HepG2 (cell line): ENCODE measurements at regions not wholly inside any gene's neighbourhood (a gene's known extent, or its start where the extent isn't known, plus 50 kb on each side); places are given as distances from the start of the nearest gene placed in this dataset.

ENCODE experiments used
- ATAC-seq: fragments of 200-7000 bp; cut with Tn5 transposase; 3 replicates; pipeline ENCODE4 v1.9.1; 2020; ENCODE audit warnings: mild to moderate bottlenecking, moderate library complexity
- BruUV-seq: library from RNA; stranded (reverse); fragments of 400-500 nt; replicated peaks from 2 replicates; lab custom pipeline; 2021; lab: Mats Ljungman, UMichigan
- CTCF ChIA-PET: fragments of 300-600 bp; formaldehyde crosslinking; extraction: SDS; loops from one replicate; lab custom pipeline; 2021; ENCODE audit warnings: low total read pairs, inconsistent platforms, low intra/inter-chr PET ratio; lab: Yijun Ruan, JAX
- POLR2A ChIA-PET: fragments of 350-600 bp; sonication (Branson Sonifier 250); formaldehyde crosslinking; loops from one replicate; lab custom pipeline; 2020; ENCODE audit warnings: antibody characterized with exemption, inconsistent platforms; lab: Yijun Ruan, JAX
- DNase-seq: peaks from one replicate; pipeline ENCODE4 v3.0.0-alpha.2; 2015; ENCODE audit warnings: low spot score
- FAIRE-seq: peaks from 3 replicates; lab custom pipeline; 2011; peaks lifted over from hg19 to GRCh38; lab: Jason Lieb, UNC
- H2AFZ ChIP-seq: one replicate; pipeline ENCODE4 v1.6.1; 2011; ENCODE audit warnings: low read length, inconsistent platforms
- H3K27ac ChIP-seq: fragments of 300-600 bp; 3 replicates; pipeline ENCODE4 v1.8.0; 2011; ENCODE audit warnings: mixed run types, mild to moderate bottlenecking, mixed read lengths, low read length, inconsistent platforms; ENCODE audit not compliant: insufficient read depth; ENCODE audit errors: extremely low read length
- H3K27me3 ChIP-seq, 2 experiments: fragments of 200-600 bp in 1 of 2; 2 replicates in 1 of 2; 3 replicates in 1 of 2; pipeline versions ENCODE4 v1.6.0 to v1.8.0; 2011; ENCODE audit warnings: low read length in 2 of 2, mild to moderate bottlenecking in 2 of 2, moderate library complexity in 2 of 2, inconsistent platforms in 1 of 2; ENCODE audit not compliant: insufficient read depth in 2 of 2, control insufficient read depth in 1 of 2
- H3K36me3 ChIP-seq, 2 experiments: fragments of 200-600 bp in 1 of 2; replicated peaks in 1 of 2; 2 replicates in 1 of 2; 3 replicates in 1 of 2; pipeline versions ENCODE4 v1.5.1 to v1.8.0; 2011; ENCODE audit warnings: low read length in 2 of 2, inconsistent platforms in 1 of 2; ENCODE audit not compliant: insufficient read depth in 2 of 2, control insufficient read depth in 1 of 2
- H3K4me1 ChIP-seq: 2 replicates; pipeline ENCODE4 v1.5.1; 2012; ENCODE audit warnings: low read length, inconsistent platforms; ENCODE audit not compliant: insufficient read depth
- H3K4me2 ChIP-seq: 2 replicates; pipeline ENCODE4 v1.6.0; 2011; ENCODE audit warnings: low read depth, low read length, inconsistent platforms
- H3K4me3 ChIP-seq, 3 experiments: fragments of 200-600 bp in 1 of 3; sonication (generic), shearing (Covaris generic) in 1 of 3; replicated peaks in 1 of 3; 2 replicates each; pipeline ENCODE4 v1.5.1; 2011 to 2016; ENCODE audit warnings: low read length in 3 of 3, inconsistent platforms in 2 of 3, low read depth in 2 of 3, mild to moderate bottlenecking in 2 of 3, control low read depth in 1 of 3, mixed read lengths in 1 of 3; ENCODE audit not compliant: insufficient read depth in 1 of 3
- H3K79me2 ChIP-seq: one replicate; pipeline ENCODE4 v1.6.1; 2011; ENCODE audit warnings: low read length, inconsistent platforms; ENCODE audit not compliant: insufficient read depth
- H3K9ac ChIP-seq: 2 replicates; pipeline ENCODE4 v1.6.0; 2011; ENCODE audit warnings: mild to moderate bottlenecking, low read depth, low read length, inconsistent platforms; ENCODE audit not compliant: insufficient read depth
- H3K9me3 ChIP-seq: 2 replicates; pipeline ENCODE4 v1.5.1; 2012; ENCODE audit warnings: mild to moderate bottlenecking, low read length
- H4K20me1 ChIP-seq: 2 replicates; pipeline ENCODE4 v1.6.0; 2011; ENCODE audit warnings: inconsistent platforms, mild to moderate bottlenecking, low read length, moderate library complexity; ENCODE audit not compliant: insufficient read depth
- ATF7 ChIP-seq, 2 experiments: fragments of 450-650 bp in 1 of 2; sonication (generic) in 1 of 2; formaldehyde crosslinking in 1 of 2; IDR thresholded peaks; 2 replicates each; pipeline versions ENCODE4 v1.4.0 to v1.6.1; 2016 to 2020; ENCODE audit warnings: antibody characterized with exemption in 1 of 2, mild to moderate bottlenecking in 1 of 2, missing genetic modification reagents in 1 of 2
- CEBPB ChIP-seq: IDR thresholded peaks from 2 replicates; pipeline ENCODE4 v1.6.1; 2011; ENCODE audit warnings: low read depth, low read length, improper control_type of control experiment, borderline replicate concordance
- KLF6 ChIP-seq: IDR thresholded peaks from 2 replicates; pipeline ENCODE4 v1.8.0; 2016; ENCODE audit warnings: missing biosample characterization, missing genetic modification reagents
- MAFG ChIP-seq: sonication (generic); formaldehyde crosslinking; IDR thresholded peaks from 2 replicates; pipeline ENCODE4 v1.5.1; 2020; ENCODE audit warnings: mild to moderate bottlenecking, missing genetic modification reagents
- MLX ChIP-seq: IDR thresholded peaks from 2 replicates; pipeline ENCODE4 v1.6.1; 2016
- RELA ChIP-seq: sonication (generic); formaldehyde crosslinking; IDR thresholded peaks from 2 replicates; pipeline ENCODE4 v1.4.0; 2020; ENCODE audit warnings: missing genetic modification reagents
- REXO4 ChIP-seq: sonication (generic); formaldehyde crosslinking; IDR thresholded peaks from 2 replicates; pipeline ENCODE4 v1.8.0; 2022; ENCODE audit warnings: missing genetic modification reagents, mild to moderate bottlenecking, borderline replicate concordance
- RFX1 ChIP-seq: fragments of 450-650 bp; IDR thresholded peaks from 2 replicates; pipeline ENCODE4 v1.6.1; 2017
- SPEN ChIP-seq: sonication (generic); formaldehyde crosslinking; IDR thresholded peaks from 2 replicates; pipeline ENCODE4 v1.5.1; 2020; ENCODE audit warnings: low read depth, mild to moderate bottlenecking, missing genetic modification reagents
- ZNF138 ChIP-seq: sonication (generic); formaldehyde crosslinking; IDR thresholded peaks from 2 replicates; pipeline ENCODE4 v1.5.0; 2020; ENCODE audit warnings: mild to moderate bottlenecking, low read depth, missing genetic modification reagents
- ZNF207 ChIP-seq: fragments of 450-650 bp; IDR thresholded peaks from 2 replicates; pipeline ENCODE4 v1.6.1; 2016; ENCODE audit warnings: antibody characterized with exemption, borderline replicate concordance
- ZNF280B ChIP-seq: sonication (generic); formaldehyde crosslinking; IDR thresholded peaks from 2 replicates; pipeline ENCODE4 v1.5.0; 2020; ENCODE audit warnings: missing genetic modification reagents, mild to moderate bottlenecking, borderline replicate concordance
- ZNF282 ChIP-seq: fragments of 450-650 bp; IDR thresholded peaks from 2 replicates; pipeline ENCODE4 v1.6.1; 2018; ENCODE audit not compliant: partially characterized antibody
- ZNF746 ChIP-seq: sonication (generic); formaldehyde crosslinking; IDR thresholded peaks from 2 replicates; pipeline ENCODE4 v1.8.0; 2022; ENCODE audit warnings: mild to moderate bottlenecking, missing genetic modification reagents
- ZNF776 ChIP-seq: sonication (generic); formaldehyde crosslinking; IDR thresholded peaks from 2 replicates; pipeline ENCODE4 v1.4.0; 2020; ENCODE audit warnings: mild to moderate bottlenecking, missing genetic modification reagents
- WGBS: methylation state at CpG from one replicate; pipeline ENCODE4 v1.1.6; 2017; ENCODE audit warnings: low lambda C conversion rate; 5-methylcytosine and 5-hydroxymethylcytosine counted together
- in situ Hi-C: cut with HindIII; loops from 2 replicates; pipeline ENCODE4 v1.10.0; 2017; ENCODE audit warnings: low pct_unique_long_range_greater_than_20kb; ENCODE audit not compliant: extremely low pct_ligation_motif_present
- intact Hi-C: fragments of 100-400 bp; cut with micrococcal nuclease; formaldehyde crosslinking; loops from one replicate; pipeline ENCODE4 v1.10.0; 2022; ENCODE audit not compliant: unreplicated experiment
- TF ChIP-seq, protein P1 (sequence below): sonication (generic); formaldehyde crosslinking; IDR thresholded peaks from 2 replicates; pipeline ENCODE4 v1.8.0; 2022; ENCODE audit warnings: missing genetic modification reagents, mild to moderate bottlenecking, moderate library complexity, borderline replicate concordance

- peaks cover 0 to 20% of the 10 kb centered on the region in 2 experiments; a peak in 2 of 5 replicates for H3K27me3 ChIP-seq
- H3K36me3 ChIP-seq = no peaks in the 10 kb centered on the region
- BruUV-seq = no TSS peak
- H3K4me2 ChIP-seq = no peak overlapping the region
- H3K4me3 ChIP-seq = no peak overlapping the region
- 22% methylated on average over 4 of the region's 4 CpGs for WGBS
- H3K9ac ChIP-seq = no peak overlapping the region
- POLR2A ChIA-PET = no interaction called here
- no peak for DNase-seq
- H2AFZ ChIP-seq = no peak overlapping the region
- no peaks in the 10 kb centered on the region for H3K79me2 ChIP-seq
- no peak overlapping the region for H3K27ac ChIP-seq
- TF ChIP-seq CEBPB (peak; percentile 55; the same call in 1 of the 2 replicates), ZNF138 (no peak), KLF6 (no peak), ATF7 (IDR thresholded peaks at IDR 0.05) (peak; percentile 79; the same call in 1 of the 2 replicates), ATF7 (CRISPR knock-in tag; IDR thresholded peaks at IDR 0.05) (no peak)
- TF ChIP-seq, protein P1, sequence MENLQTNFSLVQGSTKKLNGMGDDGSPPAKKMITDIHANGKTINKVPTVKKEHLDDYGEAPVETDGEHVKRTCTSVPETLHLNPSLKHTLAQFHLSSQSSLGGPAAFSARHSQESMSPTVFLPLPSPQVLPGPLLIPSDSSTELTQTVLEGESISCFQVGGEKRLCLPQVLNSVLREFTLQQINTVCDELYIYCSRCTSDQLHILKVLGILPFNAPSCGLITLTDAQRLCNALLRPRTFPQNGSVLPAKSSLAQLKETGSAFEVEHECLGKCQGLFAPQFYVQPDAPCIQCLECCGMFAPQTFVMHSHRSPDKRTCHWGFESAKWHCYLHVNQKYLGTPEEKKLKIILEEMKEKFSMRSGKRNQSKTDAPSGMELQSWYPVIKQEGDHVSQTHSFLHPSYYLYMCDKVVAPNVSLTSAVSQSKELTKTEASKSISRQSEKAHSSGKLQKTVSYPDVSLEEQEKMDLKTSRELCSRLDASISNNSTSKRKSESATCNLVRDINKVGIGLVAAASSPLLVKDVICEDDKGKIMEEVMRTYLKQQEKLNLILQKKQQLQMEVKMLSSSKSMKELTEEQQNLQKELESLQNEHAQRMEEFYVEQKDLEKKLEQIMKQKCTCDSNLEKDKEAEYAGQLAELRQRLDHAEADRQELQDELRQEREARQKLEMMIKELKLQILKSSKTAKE = no peak
- no peak for FAIRE-seq
- intact Hi-C loops (no loop called here), in situ Hi-C loops (no loop called here)
- no peaks in the 10 kb centered on the region for H4K20me1 ChIP-seq
- CTCF ChIA-PET = no interaction called here
- H3K9me3 ChIP-seq = no peaks in the 10 kb centered on the region
- no peak for ATAC-seq
- H3K4me1 ChIP-seq = no peaks in the 10 kb centered on the region
Observed at GRCh38 chr2:88396209-88396608, 56.3 kb downstream of the FOXI3 start.

- BruUV-seq = no TSS peak
- CTCF ChIA-PET = no interaction called here
- DNase-seq = no peak
- Histone ChIP-seq H3K4me2 (no peak overlapping the region), H3K9me3 (no peaks in the 10 kb centered on the region), H3K4me3 (no peak overlapping the region), H3K4me1 (no peaks in the 10 kb centered on the region), H3K36me3 (no peaks in the 10 kb centered on the region), H3K27ac (no peak overlapping the region)
- intact Hi-C loops = no loop called here
- no peak for FAIRE-seq
- no peak for ATAC-seq
- TF ChIP-seq RELA (CRISPR knock-in tag) = no peak
- TF ChIP-seq ZNF282 = no peak
- no peak for TF ChIP-seq ZNF776
- TF ChIP-seq MLX (CRISPR knock-in tag) = no peak
- no peak for TF ChIP-seq SPEN (CRISPR knock-in tag)
- TF ChIP-seq ZNF280B (CRISPR knock-in tag) = no peak
- TF ChIP-seq ZNF746 (CRISPR knock-in tag) = no peak
- no peak for TF ChIP-seq MAFG (CRISPR knock-in tag)
- no peak for TF ChIP-seq RFX1
- no peak for TF ChIP-seq REXO4 (CRISPR knock-in tag)
- TF ChIP-seq ZNF207 = no peak
- TF ChIP-seq, all 625 proteins: peak for 0
- no peak overlapping the region for H3K9ac ChIP-seq
- no peaks in the 10 kb centered on the region for H4K20me1 ChIP-seq
- POLR2A ChIA-PET = no interaction called here
- H3K79me2 ChIP-seq = no peaks in the 10 kb centered on the region
- H3K27me3 ChIP-seq = peaks cover 2 to 8% of the 10 kb centered on the region in 2 experiments; a peak in 2 of 5 replicates
- no peak overlapping the region for H2AFZ ChIP-seq
- in situ Hi-C loops = no loop called here
- WGBS = 0% methylated on average over 1 of the region's 1 CpG
Observed at GRCh38 chr2:88377641-88377991, 74.9 kb downstream of the FOXI3 start.
